ENCODE measurements at regions not wholly inside any gene's neighbourhood (a gene's known extent, or its start where the extent isn't known, plus 50 kb on each side); places are given as distances from the start of the nearest gene placed in this dataset.

DNA sequence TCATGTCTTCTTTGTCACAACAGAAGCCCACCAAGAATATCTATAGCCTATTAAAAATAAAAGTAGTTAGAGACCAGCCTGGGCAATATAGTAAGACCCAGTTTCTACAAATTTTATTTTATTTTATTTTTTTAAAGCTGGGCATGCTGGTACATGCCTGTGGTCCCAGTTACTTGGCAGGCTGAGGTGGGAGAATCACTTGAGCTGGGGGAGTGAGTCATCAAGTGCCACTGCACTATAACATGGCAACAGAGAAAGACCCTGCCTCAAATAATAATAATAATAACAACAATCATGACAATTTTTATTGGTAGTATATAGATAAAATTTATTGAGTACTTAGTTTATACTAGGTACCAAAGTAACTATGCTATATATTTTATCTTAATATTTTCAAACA lies 93.0 kb upstream of the NPFFR2 start:
- DNase-seq: no peak

- peak; percentile 1 for DNase-seq
These were observed 90.8 kb upstream of the NPFFR2 start for GRCh38 chr4:71941001-71941400.

GRCh38 chr4:71944956-71945355 lies 86.8 kb upstream of the NPFFR2 start:
- no peak for DNase-seq

- DNase-seq: no peak
These were observed 86.0 kb upstream of the NPFFR2 start for GRCh38 chr4:71945791-71946190.

DNA sequence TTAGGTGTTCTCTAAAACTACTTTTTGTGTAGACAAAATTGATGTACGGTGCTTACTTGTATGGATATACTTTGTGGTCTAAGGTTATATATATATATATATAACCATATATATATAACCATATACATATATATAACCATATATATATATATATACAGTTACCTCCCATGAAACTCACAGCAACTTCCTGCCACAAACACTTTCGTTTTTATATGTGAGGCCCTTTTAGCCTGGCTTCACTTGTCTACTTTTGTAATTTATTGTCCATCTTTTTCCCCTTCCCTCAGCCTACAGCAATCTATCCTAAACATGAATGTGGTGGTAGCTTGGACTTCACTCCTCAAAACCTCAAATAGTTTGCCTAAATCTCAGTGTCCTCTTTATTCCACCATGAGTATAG lies 72.8 kb upstream of the NPFFR2 start:
- no peak for DNase-seq

GRCh38 chr4:71962622-71963264 lies 69.1 kb upstream of the NPFFR2 start:
- no peak for DNase-seq

- no peak for DNase-seq
These were observed 57.1 kb upstream of the NPFFR2 start for GRCh38 chr4:71974681-71975080.

DNA sequence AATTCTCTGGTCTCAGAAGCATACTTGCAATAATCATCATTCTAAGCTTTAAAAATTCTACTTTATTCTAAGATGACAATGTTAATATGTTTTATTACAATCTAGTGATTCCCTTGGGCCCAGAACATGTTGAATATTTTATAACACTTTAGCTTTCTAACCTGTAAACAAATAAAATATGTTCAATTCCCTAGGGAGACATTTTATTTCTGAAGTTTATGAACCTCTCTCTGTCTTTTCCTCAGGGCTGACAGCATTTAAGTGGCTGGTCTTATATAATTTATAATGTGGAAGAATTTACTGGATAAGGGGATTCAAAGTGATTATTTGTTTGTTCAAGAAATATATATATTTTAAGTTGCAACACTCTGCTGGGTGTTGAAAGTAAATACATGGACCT lies 55.3 kb upstream of the NPFFR2 start:
- DNase-seq: no peak

GRCh38 chr4:71978210-71978835 lies 53.5 kb upstream of the NPFFR2 start:
- no peak for DNase-seq

GRCh38 chr4:71980976-71981375 lies 50.8 kb upstream of the NPFFR2 start:
- DNase-seq: no peak

All from NCI-H69 (cell line).